HCT116 (cell line): ENCODE measurements at regions not wholly inside any gene's neighbourhood (a gene's known extent, or its start where the extent isn't known, plus 50 kb on each side); places are given as distances from the start of the nearest gene placed in this dataset.

Source experiments
- ATAC-seq: fragments of 200-7000 bp; cut with Tn5 transposase; 2 replicates; pipeline ENCODE4 v1.9.1; 2020; ENCODE audit warnings: mild to moderate bottlenecking, moderate library complexity
- BruUV-seq: library from RNA; stranded (reverse); fragments of 400-500 nt; replicated peaks from 2 replicates; lab custom pipeline; 2021; lab: Mats Ljungman, UMichigan
- CTCF ChIA-PET: fragments of 300-600 bp; sonication (Branson Sonifier 250); formaldehyde crosslinking; loops from one replicate; lab custom pipeline; 2021; ENCODE audit warnings: antibody characterized with exemption; lab: Charles Lee
- POLR2A ChIA-PET: fragments of 300-600, 350-600 bp; sonication (Branson Sonifier 250); formaldehyde crosslinking; loops from one replicate; lab custom pipeline; 2021; ENCODE audit warnings: antibody characterized with exemption; lab: Charles Lee
- RAD21 ChIA-PET, 2 experiments: fragments of 300-600 bp; sonication (Branson Sonifier 250); formaldehyde crosslinking; loops; one replicate each; lab custom pipeline; 2023; ENCODE audit warnings: low total read pairs in 2 of 2; ENCODE audit not compliant: uncharacterized antibody in 2 of 2, unreplicated experiment in 2 of 2, low non-redundant PET in 1 of 2; lab: Charles Lee
- DNase-seq: peaks from one replicate; pipeline ENCODE4 v3.0.0-alpha.2; 2010; ENCODE audit warnings: low read depth, low spot score
- H2AFZ ChIP-seq: fragments of 200-600 bp; shearing (Covaris generic), sonication (generic); 2 replicates; pipeline ENCODE4 v1.6.1; 2017; ENCODE audit warnings: low read depth, mixed run types, mixed read lengths, antibody characterized with exemption, low read length; ENCODE audit not compliant: poor library complexity, severe bottlenecking
- H3K27ac ChIP-seq: 2 replicates; pipeline ENCODE4 v1.5.1; 2012; ENCODE audit warnings: low read depth, low read length
- H3K27me3 ChIP-seq: fragments of 200-600 bp; sonication (generic); 2 replicates; pipeline ENCODE4 v1.6.1; 2016; ENCODE audit warnings: mixed run types, low read length, mixed read lengths; ENCODE audit not compliant: insufficient read depth
- H3K36me3 ChIP-seq, 2 experiments: fragments of 200-500 bp in 1 of 2; fragments of 200-600 bp in 1 of 2; sonication (Bioruptor generic) in 1 of 2; sonication (generic) in 1 of 2; 2 replicates each; pipeline versions ENCODE4 v1.5.1 to v1.6.1; 2014 to 2016; ENCODE audit warnings: low read length in 2 of 2, inconsistent platforms in 1 of 2, mixed read lengths in 1 of 2, mixed run types in 1 of 2; ENCODE audit not compliant: insufficient read depth in 2 of 2, control insufficient read depth in 1 of 2
- H3K4me1 ChIP-seq, 2 experiments: fragments of 200-600 bp in 1 of 2; sonication (generic) in 1 of 2; 2 replicates each; pipeline versions ENCODE4 v1.5.1 to v1.6.1; 2012 to 2017; ENCODE audit warnings: low read length in 2 of 2, inconsistent platforms in 1 of 2, mild to moderate bottlenecking in 1 of 2, mixed read lengths in 1 of 2, mixed run types in 1 of 2, moderate library complexity in 1 of 2; ENCODE audit not compliant: insufficient read depth in 2 of 2, control insufficient read depth in 1 of 2
- H3K4me2 ChIP-seq: fragments of 200-600 bp; sonication (generic); 2 replicates; pipeline ENCODE4 v1.6.1; 2017; ENCODE audit warnings: mixed run types, low read length, mixed read lengths
- H3K4me3 ChIP-seq, 2 experiments: fragments of 200-600 bp in 1 of 2; sonication (generic) in 1 of 2; replicated peaks in 1 of 2; 2 replicates each; pipeline ENCODE4 v1.5.1; 2011 to 2016; ENCODE audit warnings: low read length in 2 of 2, control low read depth in 1 of 2, low read depth in 1 of 2, mild to moderate bottlenecking in 1 of 2, mixed read lengths in 1 of 2, mixed run types in 1 of 2
- H3K79me2 ChIP-seq: fragments of 200-600 bp; sonication (generic); 2 replicates; pipeline ENCODE4 v1.6.1; 2017; ENCODE audit warnings: mild to moderate bottlenecking, mixed run types, low read length, moderate library complexity, mixed read lengths; ENCODE audit not compliant: insufficient read depth
- H3K9ac ChIP-seq: fragments of 200-600 bp; sonication (generic); 2 replicates; pipeline ENCODE4 v1.6.1; 2016; ENCODE audit warnings: low read length, mixed read lengths
- H3K9me2 ChIP-seq: fragments of 200-600 bp; sonication (generic), shearing (Covaris generic); 2 replicates; pipeline ENCODE4 v1.6.1; 2017; ENCODE audit warnings: mixed run types, mild to moderate bottlenecking, moderate library complexity; ENCODE audit not compliant: insufficient read depth
- H3K9me3 ChIP-seq, 2 experiments: fragments of 200-500 bp in 1 of 2; fragments of 200-600 bp in 1 of 2; sonication (Bioruptor generic) in 1 of 2; sonication (generic) in 1 of 2; 2 replicates each; pipeline ENCODE4 v1.6.1; 2014 to 2017; ENCODE audit warnings: low read length in 2 of 2, mixed read lengths in 2 of 2, inconsistent platforms in 1 of 2, low read depth in 1 of 2, mild to moderate bottlenecking in 1 of 2, mixed run types in 1 of 2, moderate library complexity in 1 of 2; ENCODE audit not compliant: control insufficient read depth in 1 of 2, insufficient read depth in 1 of 2
- H4K20me1 ChIP-seq: fragments of 200-600 bp; sonication (generic), shearing (Covaris generic); 2 replicates; pipeline ENCODE4 v1.6.1; 2017; ENCODE audit warnings: mixed run types, mild to moderate bottlenecking, moderate library complexity; ENCODE audit not compliant: insufficient read depth
- CBX3 ChIP-seq: IDR thresholded peaks from 2 replicates; pipeline ENCODE4 v1.6.1; 2012; ENCODE audit warnings: low read depth
- CEBPB ChIP-seq: IDR thresholded peaks from 2 replicates; pipeline ENCODE4 v1.6.1; 2012; ENCODE audit warnings: low read depth
- EZH2 ChIP-seq: fragments of 200-600 bp; sonication (generic); IDR thresholded peaks from 2 replicates; pipeline ENCODE4 v1.6.1; 2017; ENCODE audit warnings: antibody characterized with exemption, mixed run types
- FOSL1 ChIP-seq: IDR thresholded peaks from 2 replicates; pipeline ENCODE4 v1.6.1; 2012; ENCODE audit warnings: low read depth
- RAD21 ChIP-seq: IDR thresholded peaks from 2 replicates; pipeline ENCODE4 v1.6.1; 2012; ENCODE audit warnings: low read depth, mild to moderate bottlenecking
- SIN3A ChIP-seq: IDR thresholded peaks from 2 replicates; pipeline ENCODE4 v1.6.1; 2012; ENCODE audit warnings: low read depth
- SP1 ChIP-seq: IDR thresholded peaks from 2 replicates; pipeline ENCODE4 v1.6.1; 2012; ENCODE audit warnings: low read depth
- SRF ChIP-seq: IDR thresholded peaks from 2 replicates; pipeline ENCODE4 v1.6.1; 2012; ENCODE audit warnings: low read depth
- ZFX ChIP-seq: fragments of 450-650 bp; IDR thresholded peaks from 2 replicates; pipeline ENCODE4 v1.6.1; 2017
- intact Hi-C: fragments of 100-400 bp; cut with micrococcal nuclease; formaldehyde crosslinking; loops from 2 replicates; pipeline ENCODE4 v1.10.0; 2022
- TF ChIP-seq, protein P1 (sequence below): IDR thresholded peaks from 2 replicates; pipeline ENCODE4 v1.6.1; 2012
- TF ChIP-seq, protein P2 (sequence below), 3 experiments: fragments of 200-600 bp in 1 of 3; sonication (generic) in 1 of 3; IDR thresholded peaks in 2 of 3; conservative IDR thresholded peaks in 1 of 3; 2 replicates each; pipeline ENCODE4 v1.5.1; 2012 to 2017; ENCODE audit warnings: low read depth in 2 of 3, low read length in 2 of 3, antibody characterized with exemption in 1 of 3, borderline replicate concordance in 1 of 3, control low read depth in 1 of 3, mild to moderate bottlenecking in 1 of 3, mixed read lengths in 1 of 3, mixed run types in 1 of 3, moderate library complexity in 1 of 3; ENCODE audit not compliant: insufficient read depth in 1 of 3
- TF ChIP-seq, protein P3 (sequence below): IDR thresholded peaks from 2 replicates; pipeline ENCODE4 v1.6.1; 2012
- TF ChIP-seq, protein P4 (sequence below): IDR thresholded peaks from 2 replicates; pipeline ENCODE4 v1.6.1; 2012; ENCODE audit warnings: low read depth

DNA sequence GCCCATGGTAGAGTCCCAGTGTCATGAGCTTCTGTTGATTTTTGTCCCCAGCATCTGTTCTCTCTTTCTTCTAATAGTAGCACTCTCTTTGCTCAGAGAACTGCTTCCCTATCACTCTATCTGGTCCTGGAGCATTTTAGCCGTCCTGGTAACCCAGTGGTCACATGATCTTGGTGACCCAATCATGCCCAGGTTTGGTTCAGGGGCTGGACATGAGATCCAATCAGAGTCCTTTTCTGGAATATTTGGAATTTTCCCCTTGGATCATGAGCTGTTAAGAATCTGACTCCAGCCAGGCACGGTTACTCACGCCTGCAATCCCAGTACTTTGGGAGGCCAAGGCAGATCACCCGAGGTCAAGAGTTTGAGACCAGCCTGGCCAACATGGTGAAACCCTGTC is 197.0 kb downstream of the RAB11FIP4 start:
- no peak for DNase-seq
- intact Hi-C loops, result no loop called here
- Histone ChIP-seq H3K9ac (no peak overlapping the region), H4K20me1 (no peaks in the 10 kb centered on the region), H3K79me2 (no peaks in the 10 kb centered on the region), H3K4me2 (no peak overlapping the region), H3K9me3 (no peaks in the 10 kb centered on the region), H3K27me3 (no peaks in the 10 kb centered on the region), H3K9me2 (no peaks in the 10 kb centered on the region), H3K4me1 (peaks cover 0 to 8% of the 10 kb centered on the region in 2 experiments; a peak in 1 of 4 replicates), H3K4me3 (no peak overlapping the region), H3K36me3 (no peaks in the 10 kb centered on the region), H2AFZ (no peak overlapping the region), H3K27ac (no peak overlapping the region)
- RAD21 ChIA-PET, result no interaction called here
- no TSS peak for BruUV-seq
- CTCF ChIA-PET, result no interaction called here
- no peak for ATAC-seq
- POLR2A ChIA-PET, result interaction anchor here (0.9 kb wide), 1 partner anchor 53 kb away, joined by 3 read pairs; no protein-coding TSS in a partner anchor
- TF ChIP-seq ZFX (no peak), SP1 (no peak), SIN3A (no peak), SRF (no peak), CBX3 (no peak), RAD21 (no peak), EZH2 (no peak), CEBPB (no peak), FOSL1 (no peak)
- TF ChIP-seq, protein P1, sequence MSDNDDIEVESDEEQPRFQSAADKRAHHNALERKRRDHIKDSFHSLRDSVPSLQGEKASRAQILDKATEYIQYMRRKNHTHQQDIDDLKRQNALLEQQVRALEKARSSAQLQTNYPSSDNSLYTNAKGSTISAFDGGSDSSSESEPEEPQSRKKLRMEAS, result no peak
- TF ChIP-seq, protein P2, sequence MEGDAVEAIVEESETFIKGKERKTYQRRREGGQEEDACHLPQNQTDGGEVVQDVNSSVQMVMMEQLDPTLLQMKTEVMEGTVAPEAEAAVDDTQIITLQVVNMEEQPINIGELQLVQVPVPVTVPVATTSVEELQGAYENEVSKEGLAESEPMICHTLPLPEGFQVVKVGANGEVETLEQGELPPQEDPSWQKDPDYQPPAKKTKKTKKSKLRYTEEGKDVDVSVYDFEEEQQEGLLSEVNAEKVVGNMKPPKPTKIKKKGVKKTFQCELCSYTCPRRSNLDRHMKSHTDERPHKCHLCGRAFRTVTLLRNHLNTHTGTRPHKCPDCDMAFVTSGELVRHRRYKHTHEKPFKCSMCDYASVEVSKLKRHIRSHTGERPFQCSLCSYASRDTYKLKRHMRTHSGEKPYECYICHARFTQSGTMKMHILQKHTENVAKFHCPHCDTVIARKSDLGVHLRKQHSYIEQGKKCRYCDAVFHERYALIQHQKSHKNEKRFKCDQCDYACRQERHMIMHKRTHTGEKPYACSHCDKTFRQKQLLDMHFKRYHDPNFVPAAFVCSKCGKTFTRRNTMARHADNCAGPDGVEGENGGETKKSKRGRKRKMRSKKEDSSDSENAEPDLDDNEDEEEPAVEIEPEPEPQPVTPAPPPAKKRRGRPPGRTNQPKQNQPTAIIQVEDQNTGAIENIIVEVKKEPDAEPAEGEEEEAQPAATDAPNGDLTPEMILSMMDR (IDR thresholded peaks at IDR 0.05 in 2 of 3, conservative IDR thresholded peaks at IDR 0.05 in 1 of 3; ENCODE audit: borderline replicate concordance in 1 of 3, insufficient read depth in 1 of 3, low read depth in 2 of 3, low read length in 2 of 3), result no peak
- TF ChIP-seq, protein P3, sequence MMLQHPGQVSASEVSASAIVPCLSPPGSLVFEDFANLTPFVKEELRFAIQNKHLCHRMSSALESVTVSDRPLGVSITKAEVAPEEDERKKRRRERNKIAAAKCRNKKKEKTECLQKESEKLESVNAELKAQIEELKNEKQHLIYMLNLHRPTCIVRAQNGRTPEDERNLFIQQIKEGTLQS, result no peak
- TF ChIP-seq, protein P4, sequence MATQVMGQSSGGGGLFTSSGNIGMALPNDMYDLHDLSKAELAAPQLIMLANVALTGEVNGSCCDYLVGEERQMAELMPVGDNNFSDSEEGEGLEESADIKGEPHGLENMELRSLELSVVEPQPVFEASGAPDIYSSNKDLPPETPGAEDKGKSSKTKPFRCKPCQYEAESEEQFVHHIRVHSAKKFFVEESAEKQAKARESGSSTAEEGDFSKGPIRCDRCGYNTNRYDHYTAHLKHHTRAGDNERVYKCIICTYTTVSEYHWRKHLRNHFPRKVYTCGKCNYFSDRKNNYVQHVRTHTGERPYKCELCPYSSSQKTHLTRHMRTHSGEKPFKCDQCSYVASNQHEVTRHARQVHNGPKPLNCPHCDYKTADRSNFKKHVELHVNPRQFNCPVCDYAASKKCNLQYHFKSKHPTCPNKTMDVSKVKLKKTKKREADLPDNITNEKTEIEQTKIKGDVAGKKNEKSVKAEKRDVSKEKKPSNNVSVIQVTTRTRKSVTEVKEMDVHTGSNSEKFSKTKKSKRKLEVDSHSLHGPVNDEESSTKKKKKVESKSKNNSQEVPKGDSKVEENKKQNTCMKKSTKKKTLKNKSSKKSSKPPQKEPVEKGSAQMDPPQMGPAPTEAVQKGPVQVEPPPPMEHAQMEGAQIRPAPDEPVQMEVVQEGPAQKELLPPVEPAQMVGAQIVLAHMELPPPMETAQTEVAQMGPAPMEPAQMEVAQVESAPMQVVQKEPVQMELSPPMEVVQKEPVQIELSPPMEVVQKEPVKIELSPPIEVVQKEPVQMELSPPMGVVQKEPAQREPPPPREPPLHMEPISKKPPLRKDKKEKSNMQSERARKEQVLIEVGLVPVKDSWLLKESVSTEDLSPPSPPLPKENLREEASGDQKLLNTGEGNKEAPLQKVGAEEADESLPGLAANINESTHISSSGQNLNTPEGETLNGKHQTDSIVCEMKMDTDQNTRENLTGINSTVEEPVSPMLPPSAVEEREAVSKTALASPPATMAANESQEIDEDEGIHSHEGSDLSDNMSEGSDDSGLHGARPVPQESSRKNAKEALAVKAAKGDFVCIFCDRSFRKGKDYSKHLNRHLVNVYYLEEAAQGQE, result no peak
